IMR-90 (cell line): ENCODE measurements at regions not wholly inside any gene's neighbourhood (a gene's known extent, or its start where the extent isn't known, plus 50 kb on each side); places are given as distances from the start of the nearest gene placed in this dataset.

Experiments
- ATAC-seq: fragments of 200-7000 bp; cut with Tn5 transposase; 2 replicates; pipeline ENCODE4 v1.9.1; 2020; ENCODE audit warnings: low read depth, mild to moderate bottlenecking, moderate library complexity
- BruUV-seq: library from RNA; stranded (reverse); fragments of 400-500 nt; replicated peaks from 2 replicates; lab custom pipeline; 2021; lab: Mats Ljungman, UMichigan
- CTCF ChIA-PET: fragments of 300-600 bp; formaldehyde crosslinking; extraction: SDS; loops from one replicate; lab custom pipeline; 2021; ENCODE audit warnings: antibody characterized with exemption; lab: Yijun Ruan, JAX
- POLR2A ChIA-PET: fragments of 300-600 bp; sonication (Branson Sonifier 250); formaldehyde crosslinking; loops from one replicate; lab custom pipeline; 2022; ENCODE audit warnings: antibody characterized with exemption; ENCODE audit not compliant: unreplicated experiment; lab: Charles Lee
- DNase-seq: peaks from one replicate; pipeline ENCODE4 v3.0.0; 2013
- H2AFZ ChIP-seq: replicated peaks from 2 replicates; pipeline ENCODE3; 2013; ENCODE audit warnings: low read length, mild to moderate bottlenecking; ENCODE audit not compliant: poor library complexity
- H2AK5ac ChIP-seq: 2 replicates; pipeline ENCODE4 v1.6.1; 2013; ENCODE audit warnings: low read depth, low read length, inconsistent platforms
- H2AK9ac ChIP-seq: replicated peaks from 2 replicates; pipeline ENCODE3; 2013; ENCODE audit warnings: mild to moderate bottlenecking, low read depth, low read length, moderate library complexity; ENCODE audit not compliant: poor library complexity
- H2BK120ac ChIP-seq: 2 replicates; pipeline ENCODE4 v1.6.1; 2013; ENCODE audit warnings: low read depth, low read length, inconsistent platforms
- H2BK15ac ChIP-seq: 3 replicates; pipeline ENCODE4 v1.6.1; 2013; ENCODE audit warnings: low read depth, low read length, inconsistent platforms
- H2BK20ac ChIP-seq: 2 replicates; pipeline ENCODE4 v1.6.1; 2013; ENCODE audit warnings: low read depth, mild to moderate bottlenecking, inconsistent platforms, low read length, moderate library complexity
- H2BK5ac ChIP-seq: 2 replicates; pipeline ENCODE4 v1.6.1; 2013; ENCODE audit warnings: mild to moderate bottlenecking, low read depth, low read length, inconsistent platforms; ENCODE audit not compliant: poor library complexity, severe bottlenecking
- H3K14ac ChIP-seq: replicated peaks from 2 replicates; pipeline ENCODE4 v1.6.1; 2013; ENCODE audit warnings: low read depth, low read length, inconsistent platforms
- H3K18ac ChIP-seq: 2 replicates; pipeline ENCODE4 v1.6.1; 2013; ENCODE audit warnings: low read depth, low read length, control low read depth
- H3K23ac ChIP-seq: 2 replicates; pipeline ENCODE4 v1.6.1; 2013; ENCODE audit warnings: low read depth, low read length, inconsistent platforms
- H3K27ac ChIP-seq: 2 replicates; pipeline ENCODE4 v1.5.1; 2013; ENCODE audit warnings: mild to moderate bottlenecking, control low read depth, low read length; ENCODE audit not compliant: insufficient read depth
- H3K27me3 ChIP-seq: 2 replicates; pipeline ENCODE4 v1.6.1; 2013; ENCODE audit warnings: low read length; ENCODE audit not compliant: control insufficient read depth, insufficient read depth
- H3K36me3 ChIP-seq: 2 replicates; pipeline ENCODE4 v1.6.1; 2013; ENCODE audit warnings: low read length, mixed read lengths; ENCODE audit not compliant: control insufficient read depth, insufficient read depth
- H3K4ac ChIP-seq: 2 replicates; pipeline ENCODE4 v1.6.1; 2013; ENCODE audit warnings: low read depth, low read length, inconsistent platforms
- H3K4me1 ChIP-seq: 2 replicates; pipeline ENCODE4 v1.6.1; 2013; ENCODE audit warnings: low read length, mixed read lengths; ENCODE audit not compliant: control insufficient read depth, insufficient read depth
- H3K4me2 ChIP-seq: 2 replicates; pipeline ENCODE4 v1.6.1; 2013; ENCODE audit warnings: low read depth, mild to moderate bottlenecking, control low read depth, low read length, moderate library complexity
- H3K4me3 ChIP-seq: 2 replicates; pipeline ENCODE4 v1.5.1; 2013; ENCODE audit warnings: low read depth, mild to moderate bottlenecking, control low read depth, low read length, moderate library complexity; ENCODE audit not compliant: insufficient read depth
- H3K56ac ChIP-seq: 2 replicates; pipeline ENCODE4 v1.6.1; 2013; ENCODE audit warnings: low read length, inconsistent platforms; ENCODE audit not compliant: insufficient read depth; ENCODE audit errors: extremely low read depth
- H3K79me1 ChIP-seq, 2 experiments: 2 replicates each; pipeline ENCODE4 v1.6.1; 2013; ENCODE audit warnings: low read length in 2 of 2, inconsistent platforms in 1 of 2, low read depth in 1 of 2
- H3K9ac ChIP-seq: 2 replicates; pipeline ENCODE4 v1.6.1; 2013; ENCODE audit warnings: low read depth, low read length, control low read depth
- H3K9me1 ChIP-seq: 2 replicates; pipeline ENCODE4 v1.6.1; 2013; ENCODE audit warnings: low read length, inconsistent platforms; ENCODE audit not compliant: insufficient read depth
- H3K9me3 ChIP-seq: 2 replicates; pipeline ENCODE4 v1.6.1; 2013; ENCODE audit warnings: low read length; ENCODE audit not compliant: control insufficient read depth, insufficient read depth
- H4K20me1 ChIP-seq: 2 replicates; pipeline ENCODE4 v1.6.1; 2013; ENCODE audit warnings: low read length, inconsistent platforms; ENCODE audit not compliant: insufficient read depth
- H4K5ac ChIP-seq: 2 replicates; pipeline ENCODE4 v1.6.1; 2013; ENCODE audit warnings: mild to moderate bottlenecking, low read depth, low read length, control low read depth
- H4K8ac ChIP-seq, 2 experiments: 2 replicates each; pipeline ENCODE4 v1.6.1; 2013; ENCODE audit warnings: low read depth in 2 of 2, low read length in 2 of 2, control low read depth in 1 of 2, inconsistent platforms in 1 of 2
- H4K91ac ChIP-seq: 2 replicates; pipeline ENCODE4 v1.6.1; 2013; ENCODE audit warnings: low read depth, low read length, inconsistent platforms; ENCODE audit not compliant: insufficient read depth
- CEBPB ChIP-seq: IDR thresholded peaks from 2 replicates; pipeline ENCODE4 v1.6.1; 2012; ENCODE audit warnings: low read depth, low read length, improper control_type of control experiment
- MAZ ChIP-seq: IDR thresholded peaks from 2 replicates; pipeline ENCODE4 v1.6.1; 2012; ENCODE audit warnings: low read depth, mild to moderate bottlenecking, low read length, improper control_type of control experiment, moderate library complexity, borderline replicate concordance
- RAD21 ChIP-seq: IDR thresholded peaks from 2 replicates; pipeline ENCODE4 v1.6.1; 2012; ENCODE audit warnings: low read length, improper control_type of control experiment
- RCOR1 ChIP-seq: IDR thresholded peaks from 2 replicates; pipeline ENCODE4 v1.6.1; 2012; ENCODE audit warnings: mild to moderate bottlenecking, low read length, improper control_type of control experiment; ENCODE audit not compliant: insufficient replicate concordance
- SMC3 ChIP-seq: fragments of 150-350 bp; IDR thresholded peaks from 2 replicates; pipeline ENCODE4 v1.6.1; 2016; ENCODE audit warnings: low read depth, mild to moderate bottlenecking, antibody characterized with exemption, low read length, moderate library complexity
- USF2 ChIP-seq: fragments of 150-350 bp; IDR thresholded peaks from 2 replicates; pipeline ENCODE4 v1.6.1; 2017; ENCODE audit warnings: mild to moderate bottlenecking, antibody characterized with exemption, low read length, low read depth
- dilution Hi-C: fragments of 300-500 bp; cut with HindIII; formaldehyde crosslinking; loops from one replicate; pipeline ENCODE4 v1.14.3; 2018; ENCODE audit warnings: low sequenced_read_pairs; ENCODE audit not compliant: unreplicated experiment
- in situ Hi-C: fragments of 300-500 bp; cut with MboI; formaldehyde crosslinking; loops from 3 replicates; pipeline ENCODE4 v1.14.3; 2019; ENCODE audit warnings: low sequenced_read_pairs, inconsistent platforms, mixed read lengths
- intact Hi-C: fragments of 100-400 bp; cut with micrococcal nuclease; formaldehyde crosslinking; loops from 2 replicates; pipeline ENCODE4 v1.10.0; 2022

DNA sequence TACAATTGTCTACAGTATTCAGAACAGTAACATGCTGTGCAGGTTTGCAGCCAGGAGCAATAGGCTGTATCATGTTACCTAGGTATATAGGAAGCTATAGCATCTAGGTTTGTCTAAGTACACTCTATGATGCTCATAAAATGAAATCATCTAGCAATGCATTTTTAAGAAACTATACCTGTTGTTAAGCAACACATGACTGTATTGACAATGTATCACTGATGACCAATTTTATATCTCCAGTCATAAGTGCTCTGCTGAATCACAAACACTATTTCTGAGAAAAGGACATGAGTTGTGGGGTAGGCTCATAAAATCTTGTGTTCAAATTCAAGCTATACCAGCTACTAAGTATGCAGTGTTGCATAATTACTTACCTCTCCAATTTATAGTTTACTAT is 501.3 kb downstream of the CD109 start:
- Histone ChIP-seq H3K4me3 (no peak overlapping the region), H2AK5ac (no peak overlapping the region), H3K9ac (no peak overlapping the region), H2BK15ac (no peak overlapping the region), H3K4me1 (no peaks in the 10 kb centered on the region), H3K9me1 (no peaks in the 10 kb centered on the region), H3K36me3 (no peaks in the 10 kb centered on the region), H3K14ac (no peak overlapping the region), H2AK9ac (no peak overlapping the region), H3K56ac (no peak overlapping the region), H3K27ac (no peak overlapping the region), H4K8ac (no peak overlapping the region), H3K23ac (no peak overlapping the region), H3K18ac (no peak overlapping the region), H3K79me1 (no peaks in the 10 kb centered on the region), H4K5ac (no peak overlapping the region), H3K4ac (no peak overlapping the region), H3K27me3 (no peaks in the 10 kb centered on the region), H2BK20ac (no peak overlapping the region), H3K4me2 (no peak overlapping the region), H2BK5ac (no peak overlapping the region), H3K9me3 (no peaks in the 10 kb centered on the region), H2AFZ (no peak overlapping the region), H2BK120ac (no peak overlapping the region), H4K91ac (no peak overlapping the region), H4K20me1 (no peaks in the 10 kb centered on the region)
- no peak for ATAC-seq
- CTCF ChIA-PET, result no interaction called here
- in situ Hi-C loops, result no loop called here
- DNase-seq, result no peak
- POLR2A ChIA-PET, result no interaction called here
- intact Hi-C loops, result no loop called here
- no peak for TF ChIP-seq RCOR1
- no peak for TF ChIP-seq SMC3
- no peak for TF ChIP-seq MAZ
- no peak for TF ChIP-seq CEBPB
- no peak for TF ChIP-seq RAD21
- TF ChIP-seq USF2, result no peak
- no TSS peak for BruUV-seq
- dilution Hi-C loops, result no loop called here
